Astrocyte (in vitro differentiated cells and primary cell): ENCODE measurements at regions not wholly inside any gene's neighbourhood (a gene's known extent, or its start where the extent isn't known, plus 50 kb on each side); places are given as distances from the start of the nearest gene placed in this dataset.

Source experiments
- DNase-seq: peaks from one replicate; pipeline ENCODE4 v3.0.0-alpha.2; 2010; ENCODE audit warnings: low read depth
- FAIRE-seq: peaks from 2 replicates; lab custom pipeline; 2011; peaks lifted over from hg19 to GRCh38; lab: Jason Lieb, UNC
- H2AFZ ChIP-seq: 2 replicates; pipeline ENCODE4 v1.6.0; 2012; ENCODE audit warnings: low read depth, low read length, inconsistent platforms
- H3K27ac ChIP-seq: 2 replicates; pipeline ENCODE4 v1.5.1; 2011; ENCODE audit warnings: low read depth, low read length, inconsistent platforms
- H3K27me3 ChIP-seq: 2 replicates; pipeline ENCODE4 v1.6.0; 2011; ENCODE audit warnings: low read length, inconsistent platforms; ENCODE audit not compliant: insufficient read depth
- H3K36me3 ChIP-seq: 2 replicates; pipeline ENCODE4 v1.5.1; 2011; ENCODE audit warnings: low read length, inconsistent platforms; ENCODE audit not compliant: insufficient read depth
- H3K4me1 ChIP-seq: 2 replicates; pipeline ENCODE4 v1.5.1; 2011; ENCODE audit warnings: low read length, inconsistent platforms; ENCODE audit not compliant: insufficient read depth
- H3K4me2 ChIP-seq: 2 replicates; pipeline ENCODE4 v1.6.0; 2012; ENCODE audit warnings: low read length, inconsistent platforms
- H3K4me3 ChIP-seq: 2 replicates; pipeline ENCODE4 v1.5.1; 2011; ENCODE audit warnings: low read depth, mild to moderate bottlenecking, low read length, inconsistent platforms; ENCODE audit not compliant: insufficient read depth
- H3K79me2 ChIP-seq: 2 replicates; pipeline ENCODE4 v1.6.0; 2012; ENCODE audit warnings: mild to moderate bottlenecking, low read length, inconsistent platforms; ENCODE audit not compliant: insufficient read depth
- H3K9ac ChIP-seq: 2 replicates; pipeline ENCODE4 v1.6.0; 2012; ENCODE audit warnings: mild to moderate bottlenecking, low read length, inconsistent platforms
- H3K9me3 ChIP-seq: 2 replicates; pipeline ENCODE4 v1.5.1; 2012; ENCODE audit warnings: low read depth, mild to moderate bottlenecking, low read length, inconsistent platforms; ENCODE audit not compliant: insufficient read depth
- H4K20me1 ChIP-seq: 2 replicates; pipeline ENCODE4 v1.6.0; 2012; ENCODE audit warnings: low read length, inconsistent platforms; ENCODE audit not compliant: insufficient read depth
- H3K27ac Mint-ChIP-seq: one replicate; pipeline ENCODE4 v1.8.0; 2021; ENCODE audit warnings: mild to moderate bottlenecking, mixed read lengths; ENCODE audit not compliant: unreplicated experiment
- H3K27me3 Mint-ChIP-seq: one replicate; pipeline ENCODE4 v1.8.0; 2021; ENCODE audit warnings: low read depth, mixed read lengths; ENCODE audit not compliant: unreplicated experiment
- H3K36me3 Mint-ChIP-seq: one replicate; pipeline ENCODE4 v1.8.0; 2021; ENCODE audit warnings: low read depth, mixed read lengths; ENCODE audit not compliant: unreplicated experiment
- H3K4me1 Mint-ChIP-seq: one replicate; pipeline ENCODE4 v1.8.0; 2021; ENCODE audit warnings: low read depth, mixed read lengths; ENCODE audit not compliant: unreplicated experiment
- H3K4me3 Mint-ChIP-seq: one replicate; pipeline ENCODE4 v1.8.0; 2021; ENCODE audit warnings: mild to moderate bottlenecking, moderate library complexity, mixed read lengths; ENCODE audit not compliant: unreplicated experiment
- H3K9me3 Mint-ChIP-seq: one replicate; pipeline ENCODE4 v1.8.0; 2021; ENCODE audit warnings: mild to moderate bottlenecking, mixed read lengths; ENCODE audit not compliant: unreplicated experiment
- EZH2 ChIP-seq: IDR thresholded peaks from 2 replicates; pipeline ENCODE4 v1.6.1; 2012; ENCODE audit warnings: mild to moderate bottlenecking, low read length, inconsistent platforms; ENCODE audit not compliant: insufficient read depth
- TF ChIP-seq, protein P1 (sequence below): IDR thresholded peaks from 2 replicates; pipeline ENCODE4 v1.5.1; 2011; ENCODE audit warnings: low read depth, mild to moderate bottlenecking, inconsistent platforms, low read length, moderate library complexity; ENCODE audit not compliant: insufficient read depth

DNA sequence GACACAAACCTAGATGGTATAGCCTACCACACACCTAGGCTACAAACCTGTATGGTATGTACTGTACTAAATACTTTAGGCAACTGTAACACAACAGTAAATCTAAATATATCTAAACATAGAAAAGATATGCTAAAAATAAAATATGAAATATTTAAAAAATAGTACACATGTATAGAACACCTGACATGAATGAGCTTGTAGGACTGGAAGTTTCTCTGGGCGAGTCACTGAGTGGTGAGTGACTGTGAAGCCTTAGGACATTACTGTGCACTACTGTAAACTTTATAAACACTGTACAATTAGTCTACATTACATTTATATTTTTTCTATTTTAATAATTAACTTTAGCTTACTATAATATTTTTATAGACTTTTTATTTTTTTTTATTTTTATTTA lies 1301.3 kb downstream of the FAM181B start:
- no peaks in the 10 kb centered on the region for H3K9me3 Mint-ChIP-seq
- DNase-seq (no peak), FAIRE-seq (no peak)
- H3K27me3 Mint-ChIP-seq = no peaks in the 10 kb centered on the region
- no peaks in the 10 kb centered on the region for H3K36me3 Mint-ChIP-seq
- Histone ChIP-seq H3K4me2 (no peak overlapping the region), H3K27ac (no peak overlapping the region), H3K4me1 (no peaks in the 10 kb centered on the region), H3K27me3 (no peaks in the 10 kb centered on the region), H3K36me3 (no peaks in the 10 kb centered on the region), H3K9ac (no peak overlapping the region), H2AFZ (no peak overlapping the region), H3K4me3 (no peak overlapping the region), H3K79me2 (no peaks in the 10 kb centered on the region), H4K20me1 (no peaks in the 10 kb centered on the region), H3K9me3 (no peaks in the 10 kb centered on the region)
- H3K4me1 Mint-ChIP-seq = no peaks in the 10 kb centered on the region
- H3K27ac Mint-ChIP-seq = no peak overlapping the region
- TF ChIP-seq EZH2 = no peak
- TF ChIP-seq, protein P1, sequence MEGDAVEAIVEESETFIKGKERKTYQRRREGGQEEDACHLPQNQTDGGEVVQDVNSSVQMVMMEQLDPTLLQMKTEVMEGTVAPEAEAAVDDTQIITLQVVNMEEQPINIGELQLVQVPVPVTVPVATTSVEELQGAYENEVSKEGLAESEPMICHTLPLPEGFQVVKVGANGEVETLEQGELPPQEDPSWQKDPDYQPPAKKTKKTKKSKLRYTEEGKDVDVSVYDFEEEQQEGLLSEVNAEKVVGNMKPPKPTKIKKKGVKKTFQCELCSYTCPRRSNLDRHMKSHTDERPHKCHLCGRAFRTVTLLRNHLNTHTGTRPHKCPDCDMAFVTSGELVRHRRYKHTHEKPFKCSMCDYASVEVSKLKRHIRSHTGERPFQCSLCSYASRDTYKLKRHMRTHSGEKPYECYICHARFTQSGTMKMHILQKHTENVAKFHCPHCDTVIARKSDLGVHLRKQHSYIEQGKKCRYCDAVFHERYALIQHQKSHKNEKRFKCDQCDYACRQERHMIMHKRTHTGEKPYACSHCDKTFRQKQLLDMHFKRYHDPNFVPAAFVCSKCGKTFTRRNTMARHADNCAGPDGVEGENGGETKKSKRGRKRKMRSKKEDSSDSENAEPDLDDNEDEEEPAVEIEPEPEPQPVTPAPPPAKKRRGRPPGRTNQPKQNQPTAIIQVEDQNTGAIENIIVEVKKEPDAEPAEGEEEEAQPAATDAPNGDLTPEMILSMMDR = no peak
- H3K4me3 Mint-ChIP-seq = no peak overlapping the region

DNA sequence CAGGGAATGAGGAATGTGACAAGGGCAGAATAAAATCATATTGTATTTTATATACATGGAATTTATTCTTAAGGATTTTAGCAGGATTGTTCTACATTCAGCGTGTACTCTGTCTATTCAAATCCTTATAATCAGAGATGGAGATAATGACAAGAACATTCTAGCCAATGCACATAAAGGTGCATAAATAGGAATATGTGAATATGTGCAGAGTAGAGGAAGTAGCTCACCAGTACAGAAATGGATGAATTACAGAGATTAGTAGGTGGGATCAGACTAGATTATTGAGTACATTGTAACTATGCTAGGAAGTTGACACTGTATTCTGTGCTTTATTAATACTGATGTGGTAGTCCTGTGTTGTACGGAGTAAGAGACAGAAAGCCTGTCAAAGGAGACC lies 1308.8 kb downstream of the FAM181B start:
- H3K9me3 Mint-ChIP-seq = no peaks in the 10 kb centered on the region
- no peak overlapping the region for H2AFZ ChIP-seq
- no peak overlapping the region for H3K9ac ChIP-seq
- TF ChIP-seq, protein P1 = no peak
- no peak for TF ChIP-seq EZH2
- no peak overlapping the region for H3K4me2 ChIP-seq
- no peaks in the 10 kb centered on the region for H4K20me1 ChIP-seq
- no peaks in the 10 kb centered on the region for H3K27me3 ChIP-seq
- H3K4me1 Mint-ChIP-seq = no peaks in the 10 kb centered on the region
- no peaks in the 10 kb centered on the region for H3K4me1 ChIP-seq
- no peaks in the 10 kb centered on the region for H3K79me2 ChIP-seq
- no peak for FAIRE-seq
- H3K4me3 ChIP-seq = no peak overlapping the region
- DNase-seq = no peak
- H3K9me3 ChIP-seq = no peaks in the 10 kb centered on the region
- H3K27ac ChIP-seq = no peak overlapping the region
- no peaks in the 10 kb centered on the region for H3K36me3 ChIP-seq
- H3K36me3 Mint-ChIP-seq = no peaks in the 10 kb centered on the region
- no peak overlapping the region for H3K27ac Mint-ChIP-seq
- H3K27me3 Mint-ChIP-seq = no peaks in the 10 kb centered on the region
- H3K4me3 Mint-ChIP-seq = no peak overlapping the region

DNA sequence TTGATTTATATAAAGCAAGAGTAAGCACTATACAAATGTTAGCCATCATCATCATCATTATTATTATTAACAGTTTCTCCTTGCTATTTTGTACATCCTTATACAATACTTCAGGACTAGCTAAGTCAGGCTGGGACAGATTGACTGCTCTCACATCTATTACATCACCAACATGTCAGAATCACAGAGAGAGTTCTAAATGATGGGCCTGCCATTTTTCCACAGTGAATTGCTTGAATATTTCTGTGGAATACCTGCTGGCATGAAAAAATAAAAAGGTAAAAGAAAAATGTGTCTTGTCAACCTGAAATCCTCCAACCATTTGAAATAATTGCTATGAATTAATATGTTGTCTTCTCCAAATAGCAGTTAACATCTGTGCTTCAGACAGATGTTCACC lies 1311.3 kb downstream of the FAM181B start:
- TF ChIP-seq EZH2 = no peak
- TF ChIP-seq, protein P1 = no peak
- H3K4me3 ChIP-seq = no peak overlapping the region
- H3K36me3 ChIP-seq = no peaks in the 10 kb centered on the region
- no peaks in the 10 kb centered on the region for H3K27me3 ChIP-seq
- H3K9me3 ChIP-seq = no peaks in the 10 kb centered on the region
- H3K9me3 Mint-ChIP-seq = no peaks in the 10 kb centered on the region
- H3K9ac ChIP-seq = no peak overlapping the region
- FAIRE-seq (no peak), DNase-seq (no peak)
- H3K27ac Mint-ChIP-seq = no peak overlapping the region
- H3K4me1 Mint-ChIP-seq = no peaks in the 10 kb centered on the region
- H3K27me3 Mint-ChIP-seq = no peaks in the 10 kb centered on the region
- no peaks in the 10 kb centered on the region for H3K79me2 ChIP-seq
- H3K4me1 ChIP-seq = no peaks in the 10 kb centered on the region
- no peaks in the 10 kb centered on the region for H4K20me1 ChIP-seq
- no peaks in the 10 kb centered on the region for H3K36me3 Mint-ChIP-seq
- no peak overlapping the region for H2AFZ ChIP-seq
- H3K27ac ChIP-seq = no peak overlapping the region
- H3K4me2 ChIP-seq = no peak overlapping the region
- no peak overlapping the region for H3K4me3 Mint-ChIP-seq
